ENCODE measurements at regions not wholly inside any gene's neighbourhood (a gene's known extent, or its start where the extent isn't known, plus 50 kb on each side); places are given as distances from the start of the nearest gene placed in this dataset.

- peak; percentile 73 for DNase-seq (ENCODE audit: extremely low read depth, low read depth)
Observed at GRCh38 chr13:110965038-110965754, 50.3 kb upstream of the ANKRD10 start.
